Right lobe of liver (tissue), 4 donors: ENCODE measurements at regions not wholly inside any gene's neighbourhood (a gene's known extent, or its start where the extent isn't known, plus 50 kb on each side); places are given as distances from the start of the nearest gene placed in this dataset.

Experiments
- POLR2A ChIP-seq: fragments of 450-650 bp; IDR thresholded peaks from one replicate; pipeline ENCODE4 v1.6.1; 2017; ENCODE audit warnings: antibody characterized with exemption, mild to moderate bottlenecking
- TF ChIP-seq, protein P1 (sequence below), 4 donors: fragments of 200-600 bp in 3 of 4; fragments of 450-650 bp in 1 of 4; IDR thresholded peaks; one replicate each; pipeline versions ENCODE4 v1.5.1 to v1.8.0; 2016 to 2022; ENCODE audit warnings: antibody characterized with exemption in 4 of 4, mild to moderate bottlenecking in 2 of 4
- donor health status: DM: no; HTN: no; CAD: no.
- donor health status: DM: no; HTN: no; CAD: no.
- donor health status: DM: no; HTN: yes; CAD: no.

DNA sequence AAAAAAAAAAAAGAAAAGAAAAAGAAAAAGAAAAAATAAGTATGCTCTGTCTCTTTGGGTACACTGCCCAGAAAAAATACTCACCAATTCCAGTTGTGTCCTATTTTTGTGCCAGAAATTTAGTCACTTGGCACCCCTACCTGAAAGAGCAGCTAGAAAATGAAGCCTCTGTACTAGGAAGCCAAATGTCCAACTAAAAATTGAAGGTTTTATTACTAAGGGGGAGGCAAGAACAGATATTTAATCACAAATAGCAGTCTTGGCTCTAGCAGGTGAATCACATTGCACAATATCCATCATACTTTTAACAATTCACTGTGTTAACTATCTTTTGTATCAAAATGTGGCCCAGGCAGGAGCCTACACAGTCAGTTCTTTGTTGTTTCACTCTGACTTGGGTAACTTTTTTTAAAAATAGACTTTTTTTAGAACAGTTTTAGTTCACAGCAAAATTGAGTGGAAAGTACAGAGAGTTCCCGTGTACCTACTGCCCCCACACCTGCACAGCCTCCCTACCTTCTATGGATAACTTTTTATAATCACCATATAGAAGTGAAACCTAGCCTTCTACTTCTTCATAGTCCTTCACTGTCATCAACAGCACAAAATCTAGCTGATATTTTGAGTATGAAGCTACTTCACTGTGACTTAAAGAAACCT lies 87.1 kb upstream of the ATF7IP start:
- TF ChIP-seq, protein P1, sequence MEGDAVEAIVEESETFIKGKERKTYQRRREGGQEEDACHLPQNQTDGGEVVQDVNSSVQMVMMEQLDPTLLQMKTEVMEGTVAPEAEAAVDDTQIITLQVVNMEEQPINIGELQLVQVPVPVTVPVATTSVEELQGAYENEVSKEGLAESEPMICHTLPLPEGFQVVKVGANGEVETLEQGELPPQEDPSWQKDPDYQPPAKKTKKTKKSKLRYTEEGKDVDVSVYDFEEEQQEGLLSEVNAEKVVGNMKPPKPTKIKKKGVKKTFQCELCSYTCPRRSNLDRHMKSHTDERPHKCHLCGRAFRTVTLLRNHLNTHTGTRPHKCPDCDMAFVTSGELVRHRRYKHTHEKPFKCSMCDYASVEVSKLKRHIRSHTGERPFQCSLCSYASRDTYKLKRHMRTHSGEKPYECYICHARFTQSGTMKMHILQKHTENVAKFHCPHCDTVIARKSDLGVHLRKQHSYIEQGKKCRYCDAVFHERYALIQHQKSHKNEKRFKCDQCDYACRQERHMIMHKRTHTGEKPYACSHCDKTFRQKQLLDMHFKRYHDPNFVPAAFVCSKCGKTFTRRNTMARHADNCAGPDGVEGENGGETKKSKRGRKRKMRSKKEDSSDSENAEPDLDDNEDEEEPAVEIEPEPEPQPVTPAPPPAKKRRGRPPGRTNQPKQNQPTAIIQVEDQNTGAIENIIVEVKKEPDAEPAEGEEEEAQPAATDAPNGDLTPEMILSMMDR (IDR thresholded peaks at IDR 0.05) = no peak
- no peak for TF ChIP-seq POLR2A
